ENCODE measurements at regions not wholly inside any gene's neighbourhood (a gene's known extent, or its start where the extent isn't known, plus 50 kb on each side); places are given as distances from the start of the nearest gene placed in this dataset.

DNA sequence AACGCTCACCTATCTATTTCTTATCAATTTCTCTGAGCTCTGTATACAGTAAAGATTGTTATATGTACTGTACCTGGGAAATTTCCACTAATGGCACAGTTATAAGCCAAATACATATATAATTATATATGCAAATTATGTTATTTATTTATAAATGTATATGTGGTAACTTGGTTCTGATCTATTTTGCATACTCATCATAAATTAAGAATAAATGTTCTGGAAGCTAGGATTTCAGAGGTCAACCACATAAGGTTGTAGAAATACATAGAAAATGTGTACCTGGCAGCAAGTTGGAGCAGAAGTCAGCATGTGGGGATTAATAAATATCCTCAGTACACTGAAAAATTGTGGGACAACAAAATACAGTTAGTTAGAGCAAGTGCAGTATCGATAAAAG is 353.7 kb upstream of the ZNF521 start:
- no peak for DNase-seq

DNA sequence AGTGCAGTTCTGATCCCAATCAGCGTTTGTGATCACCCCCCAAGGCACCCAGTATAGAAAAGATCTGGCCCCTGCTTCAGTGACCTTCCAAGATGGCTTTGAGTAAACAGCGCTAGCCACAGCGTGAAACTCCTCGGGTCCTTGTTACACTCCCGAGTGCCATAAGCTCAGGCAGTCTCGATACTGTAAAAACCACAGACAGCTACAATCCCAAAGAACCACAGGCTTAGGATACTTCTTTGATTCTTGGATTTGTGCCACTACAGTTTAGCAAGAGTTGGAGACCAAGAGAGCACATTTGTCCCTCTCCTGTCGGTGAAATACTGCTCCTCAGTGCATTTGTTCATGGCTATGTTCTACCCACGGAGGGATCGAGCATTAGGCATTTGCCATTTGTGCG is 352.5 kb upstream of the ZNF521 start:
- no peak for DNase-seq

DNA sequence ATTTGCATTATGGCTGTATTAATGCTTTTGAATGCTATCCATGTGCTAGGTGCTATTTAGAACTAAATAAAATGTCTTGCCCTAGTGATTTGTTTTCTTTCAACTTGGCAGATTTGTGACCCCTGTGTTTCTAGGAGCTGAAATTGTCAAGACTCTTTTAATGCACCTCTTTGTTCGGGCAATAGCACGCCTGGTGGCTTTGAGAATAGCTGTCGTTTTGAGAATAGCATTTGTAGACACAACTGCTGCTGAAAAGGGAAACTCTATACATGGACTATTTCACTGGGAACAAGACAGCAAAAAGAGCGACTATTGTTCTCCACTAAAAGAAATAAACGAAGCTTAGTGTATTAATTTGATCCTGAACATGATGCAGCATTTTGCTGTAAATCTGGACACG is 352.1 kb upstream of the ZNF521 start:
- DNase-seq: no peak

DNA sequence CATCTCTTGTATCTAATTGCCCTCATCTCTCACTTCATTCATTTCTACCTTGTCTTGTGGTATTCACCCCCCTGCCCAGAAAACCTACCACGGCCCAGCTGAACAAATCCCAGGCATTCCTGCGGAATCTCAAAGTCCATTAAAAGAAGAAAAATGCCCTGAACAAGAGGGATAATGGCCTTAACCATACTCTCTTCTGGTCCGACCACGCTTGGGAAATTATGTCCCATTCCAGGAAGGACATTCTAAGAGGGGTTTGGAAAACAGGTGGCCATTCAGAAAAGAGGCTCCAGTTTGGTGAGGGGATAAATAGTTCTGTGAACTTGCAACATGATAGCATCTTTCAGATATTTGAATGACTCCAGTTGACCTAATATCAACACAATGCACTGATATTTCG is 349.9 kb upstream of the ZNF521 start:
- no peak for DNase-seq

DNA sequence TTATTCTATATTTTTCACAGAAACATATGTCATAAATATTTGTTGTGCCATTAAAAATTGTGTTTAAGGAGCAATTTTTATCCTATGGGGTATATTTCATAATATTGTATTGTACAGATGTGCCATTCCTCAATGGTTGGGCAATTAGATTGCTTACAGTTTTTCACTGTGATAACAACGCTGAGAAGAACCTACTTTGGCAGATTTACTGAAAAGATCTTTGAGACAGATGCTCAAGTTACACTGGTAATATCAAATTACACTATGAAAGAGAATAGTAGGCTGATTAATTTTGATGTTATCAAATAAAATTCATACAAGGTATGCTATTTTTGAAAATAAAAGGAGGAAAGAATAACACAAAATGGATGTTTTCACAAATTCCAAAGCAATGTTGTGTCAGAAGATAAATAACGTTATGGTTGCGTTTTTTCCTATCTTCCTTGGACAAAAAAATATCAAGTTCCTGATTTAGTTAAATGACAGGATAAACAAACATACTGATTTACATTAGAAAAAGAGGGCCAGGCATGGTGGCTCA is 335.1 kb upstream of the ZNF521 start:
- DNase-seq: no peak

DNA sequence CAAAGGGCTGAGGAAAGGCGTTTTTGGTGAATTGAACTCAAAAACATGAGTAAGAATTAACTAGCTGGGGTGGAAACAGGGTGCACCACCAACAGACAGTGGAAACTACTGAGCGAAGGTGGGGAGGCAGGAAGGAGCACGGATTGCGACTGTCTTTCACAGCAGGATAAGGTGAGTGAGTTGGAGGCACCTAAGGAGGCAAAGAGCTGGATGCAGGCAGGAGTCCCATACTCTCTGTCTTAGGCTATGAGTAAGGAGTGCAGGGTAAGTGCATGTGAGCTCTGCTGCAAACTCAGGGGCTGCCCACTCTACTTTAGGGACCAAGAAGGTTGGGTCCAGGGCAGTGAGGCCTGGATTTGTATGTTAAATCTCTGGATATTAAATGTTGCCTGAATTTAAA is 333.1 kb upstream of the ZNF521 start:
- DNase-seq: no peak

DNA sequence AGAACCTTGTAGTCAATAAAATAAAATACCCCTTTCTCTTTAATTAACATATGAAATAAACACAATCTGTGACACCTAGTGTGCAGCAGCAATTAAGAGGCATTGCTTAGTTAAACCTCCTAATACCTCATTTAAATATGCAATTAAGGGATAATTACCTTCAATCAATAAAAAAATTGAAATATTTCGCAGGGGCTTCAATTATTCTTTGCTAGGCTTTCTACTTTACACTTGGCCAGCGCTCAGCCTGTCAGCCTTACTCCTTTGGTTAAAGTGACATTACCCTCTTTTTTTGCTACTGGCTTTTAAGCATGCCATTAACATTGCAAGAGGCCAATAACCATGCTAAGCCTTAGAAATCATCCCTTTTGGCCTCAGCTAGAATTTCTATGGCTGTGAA is 327.5 kb upstream of the ZNF521 start:
- no peak for DNase-seq

DNA sequence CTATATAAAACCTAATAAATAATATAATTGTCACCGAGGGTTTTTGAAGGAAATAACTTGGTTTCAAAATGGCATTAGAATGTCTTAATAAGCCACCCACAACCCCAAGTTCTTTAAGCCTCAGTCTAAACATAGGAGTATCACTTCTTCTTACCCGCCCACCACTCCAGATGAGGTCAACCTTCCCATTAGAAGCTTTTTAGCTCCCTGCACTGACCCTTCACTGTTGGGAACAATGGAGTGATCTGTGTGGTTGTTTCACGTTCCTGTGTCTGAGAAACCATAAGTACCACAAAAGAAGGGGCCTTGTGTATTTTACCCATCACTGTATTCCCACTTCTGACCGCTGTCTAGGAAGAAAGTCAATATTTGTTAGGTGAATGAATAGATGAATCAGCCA is 326.3 kb upstream of the ZNF521 start:
- no peak for DNase-seq

DNA sequence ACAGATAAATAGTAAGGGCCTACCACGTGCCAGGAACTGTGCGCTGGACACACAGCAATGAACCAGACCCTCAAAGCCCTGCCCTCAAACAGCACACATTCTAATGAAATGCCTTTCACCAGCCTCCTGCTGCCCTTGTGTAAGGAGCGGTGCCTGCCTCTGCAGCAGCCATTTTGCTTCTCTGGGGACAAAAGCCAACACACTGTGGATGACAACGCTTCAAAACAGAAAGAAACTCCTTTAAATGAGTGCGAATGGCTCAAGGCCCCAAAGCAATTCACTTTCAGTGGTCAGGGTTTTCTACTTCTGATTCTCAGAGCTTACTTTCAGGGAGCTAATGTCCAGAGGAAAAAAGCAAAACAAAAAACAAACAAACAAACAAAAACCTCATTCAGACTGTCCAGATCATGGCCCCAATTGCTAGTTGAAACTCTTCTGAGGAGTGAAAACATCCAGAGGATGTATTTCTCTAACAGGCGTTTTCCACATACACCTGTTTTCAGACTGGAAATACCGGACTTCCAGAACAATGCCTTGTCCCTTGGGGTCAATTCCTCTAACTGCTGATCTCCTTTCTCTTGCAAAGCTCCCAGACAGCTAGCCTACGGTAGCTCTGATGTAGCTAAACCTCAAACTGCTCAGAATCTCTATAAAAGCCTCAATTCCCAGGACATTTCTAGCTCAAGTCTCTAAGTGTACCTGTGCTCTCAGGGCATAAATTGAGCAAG is 323.3 kb upstream of the ZNF521 start:
- DNase-seq: no peak

DNA sequence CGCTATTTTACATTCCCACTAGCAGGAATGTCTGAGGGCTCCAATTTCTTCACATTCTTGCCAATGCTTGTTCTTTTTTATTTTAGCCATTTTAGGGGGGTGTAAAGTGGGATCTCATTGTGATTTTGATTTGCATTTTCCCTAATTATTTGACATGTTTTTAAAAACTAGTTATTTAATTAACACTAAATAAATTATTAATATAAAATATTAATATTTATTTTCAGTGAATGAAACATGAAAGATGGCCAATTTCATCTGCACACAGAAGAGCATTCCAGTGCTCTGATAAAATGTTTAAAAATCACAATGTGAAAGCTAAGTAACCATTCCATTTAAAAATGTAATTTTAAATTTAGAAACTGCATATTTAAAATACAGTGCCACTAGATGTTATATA is 322.2 kb upstream of the ZNF521 start:
- no peak for DNase-seq

DNA sequence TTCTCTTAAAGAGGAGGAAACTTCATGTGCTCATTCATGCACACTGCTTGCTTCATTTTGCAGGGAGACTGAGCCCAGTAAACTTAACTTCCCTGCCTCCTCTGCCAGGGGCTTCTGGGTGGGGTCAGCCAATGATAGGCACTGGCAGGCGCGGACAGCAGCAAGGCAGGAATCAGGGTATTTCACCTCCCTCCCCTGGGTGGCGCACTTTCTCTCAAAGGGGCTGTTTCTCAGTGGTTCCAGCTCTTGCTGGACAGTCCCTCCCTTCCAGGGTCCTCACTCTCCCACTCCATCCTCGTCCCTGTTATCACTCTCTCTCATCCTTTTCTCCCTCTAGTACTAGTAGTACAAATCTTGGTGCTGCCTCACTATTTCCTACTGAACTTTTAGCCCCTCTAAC is 320.5 kb upstream of the ZNF521 start:
- no peak for DNase-seq

DNA sequence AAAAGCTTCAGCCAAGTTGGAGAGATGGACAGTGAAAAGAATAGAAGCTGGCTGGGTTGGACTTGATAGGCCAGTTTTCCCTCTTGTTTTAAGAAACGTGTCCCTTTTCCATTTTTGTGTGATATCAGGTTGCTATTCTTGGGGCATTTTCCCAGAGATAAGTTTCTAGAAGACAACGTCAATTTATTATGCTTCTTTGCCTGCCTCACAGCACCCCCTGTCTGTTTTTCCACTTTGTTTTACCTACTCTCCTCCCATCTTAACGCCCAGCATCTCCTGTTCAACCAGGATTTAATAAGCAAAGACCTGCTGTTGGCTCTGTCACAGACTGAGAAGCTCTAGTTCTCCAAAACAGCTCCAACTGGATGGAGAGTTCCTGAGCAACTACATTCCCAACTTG is 317.8 kb upstream of the ZNF521 start:
- DNase-seq: no peak

DNA sequence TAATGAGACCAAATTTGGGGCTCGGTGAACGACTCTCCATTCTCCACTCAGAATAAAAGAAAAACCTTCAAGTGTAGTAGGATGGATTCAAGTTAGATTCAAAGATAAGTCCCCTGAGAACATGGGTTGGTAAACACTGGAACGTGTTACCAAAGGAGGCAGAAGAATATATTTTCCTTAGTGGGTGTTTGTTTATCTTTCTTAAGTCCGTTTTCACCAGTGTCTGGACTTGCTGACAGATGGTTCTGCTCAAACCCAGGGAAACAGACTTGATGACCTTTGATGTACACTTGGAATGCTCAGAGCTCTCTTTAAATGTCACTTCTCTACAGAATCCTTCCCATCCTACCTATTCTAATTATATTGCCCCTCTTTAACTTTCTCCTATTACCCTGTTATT is 310.3 kb upstream of the ZNF521 start:
- no peak for DNase-seq

DNA sequence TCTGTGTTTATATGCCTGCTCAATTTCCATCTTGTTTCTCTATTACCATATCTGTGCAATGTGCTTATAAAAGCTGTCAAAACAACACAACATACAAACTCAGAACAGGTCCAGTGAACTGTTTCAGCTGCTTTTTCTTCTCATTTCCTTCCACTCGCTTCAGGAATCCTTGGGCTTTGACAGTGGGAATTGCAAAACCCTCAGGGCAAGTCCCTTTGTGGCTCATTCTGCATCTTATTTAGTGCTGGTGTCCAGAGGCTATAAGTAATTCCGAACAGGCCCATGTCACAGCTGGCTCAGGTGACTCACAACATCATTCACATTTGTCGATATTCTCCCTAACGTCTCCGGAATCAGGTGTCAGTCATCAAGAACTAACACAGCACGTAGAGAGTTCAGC is 309.9 kb upstream of the ZNF521 start:
- DNase-seq: no peak

DNA sequence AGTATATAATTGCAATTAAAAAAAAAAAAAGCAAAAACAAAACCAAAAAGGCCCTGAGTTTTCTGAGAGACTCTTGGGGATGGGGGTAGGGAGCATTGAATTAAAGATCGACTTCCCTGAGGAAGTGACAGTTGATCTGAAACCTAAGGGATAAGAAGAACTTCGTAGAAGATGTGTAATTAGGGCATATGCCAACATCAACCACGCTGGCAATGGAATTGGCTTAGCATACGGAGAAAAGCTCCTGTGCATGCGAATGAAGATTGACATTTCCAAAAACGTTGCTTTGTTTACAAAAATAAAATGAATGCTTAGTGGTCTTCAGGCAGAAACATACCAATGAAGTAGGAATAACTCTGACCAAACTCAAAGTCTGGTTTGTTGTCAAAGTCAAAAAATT is 307.6 kb upstream of the ZNF521 start:
- no peak for DNase-seq

DNA sequence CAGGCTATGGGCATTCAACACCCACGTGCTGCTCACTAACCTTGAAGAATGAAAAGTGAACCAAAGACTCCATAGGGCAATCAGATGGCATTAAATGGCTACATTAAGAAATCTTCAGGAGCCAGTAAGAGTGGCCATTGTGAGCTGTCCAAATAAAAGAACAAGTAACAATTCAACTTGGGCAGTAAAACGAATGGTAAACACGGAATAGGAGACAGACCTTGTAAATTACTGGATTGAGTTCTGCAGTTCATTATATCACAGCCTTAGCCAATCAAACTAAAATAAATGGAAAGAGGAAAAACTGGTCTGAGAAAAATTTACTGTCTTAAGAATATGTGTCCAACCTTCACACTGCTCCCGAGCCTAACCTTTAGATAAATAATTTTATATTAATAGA is 306.5 kb upstream of the ZNF521 start:
- no peak for DNase-seq

DNA sequence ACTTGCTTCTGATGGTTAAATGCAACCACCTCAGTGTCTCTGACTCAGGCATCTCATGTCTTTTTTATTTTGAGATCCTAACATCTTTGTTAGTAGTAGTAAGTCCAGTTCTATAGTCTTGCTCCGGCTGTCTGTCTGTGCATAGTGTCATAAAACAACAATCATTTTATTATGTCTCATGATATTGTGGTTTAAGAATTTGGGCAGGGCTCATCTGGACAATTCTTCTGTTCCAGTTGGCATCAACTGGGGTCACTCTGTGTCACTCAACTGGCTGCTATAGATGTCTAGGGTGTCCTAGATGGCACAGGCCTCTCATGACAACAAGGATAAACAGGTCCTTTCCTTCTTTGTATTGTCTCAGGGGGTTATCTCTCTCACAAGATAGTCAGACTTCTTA is 299.6 kb upstream of the ZNF521 start:
- no peak for DNase-seq

DNA sequence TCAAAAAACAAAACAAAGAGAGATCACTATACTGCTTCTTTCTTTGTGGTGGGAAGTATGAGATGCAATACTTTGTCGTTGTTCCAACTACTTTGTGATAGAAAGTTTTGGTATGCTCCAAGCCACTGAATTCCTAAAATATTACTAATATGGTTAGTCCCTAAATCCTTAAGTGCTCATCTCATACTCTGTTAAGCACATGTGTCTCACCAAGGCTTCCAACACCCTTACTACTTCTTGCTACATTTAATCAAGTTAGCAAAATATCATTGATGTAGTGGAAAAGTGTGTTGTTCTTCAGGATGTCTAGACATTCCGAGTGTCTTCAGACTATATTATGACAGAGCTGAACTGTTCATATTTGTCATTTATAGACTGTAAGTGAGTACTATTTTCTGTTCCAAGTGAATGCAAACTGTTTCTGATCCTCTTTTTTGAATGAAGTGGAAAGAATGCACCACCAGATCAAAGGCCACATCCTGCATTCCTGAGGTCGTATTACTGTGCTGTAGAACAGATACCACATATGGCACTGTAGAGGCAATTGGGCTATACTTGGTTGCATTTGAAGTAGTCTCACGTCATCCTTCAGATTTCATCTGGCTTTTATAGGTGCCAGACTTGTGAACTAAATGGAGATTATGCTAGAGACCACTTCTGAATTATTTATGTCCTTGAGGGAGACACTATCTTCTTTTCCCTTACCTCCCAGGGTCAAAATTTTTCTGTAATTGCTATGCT is 298.4 kb upstream of the ZNF521 start:
- DNase-seq: no peak

DNA sequence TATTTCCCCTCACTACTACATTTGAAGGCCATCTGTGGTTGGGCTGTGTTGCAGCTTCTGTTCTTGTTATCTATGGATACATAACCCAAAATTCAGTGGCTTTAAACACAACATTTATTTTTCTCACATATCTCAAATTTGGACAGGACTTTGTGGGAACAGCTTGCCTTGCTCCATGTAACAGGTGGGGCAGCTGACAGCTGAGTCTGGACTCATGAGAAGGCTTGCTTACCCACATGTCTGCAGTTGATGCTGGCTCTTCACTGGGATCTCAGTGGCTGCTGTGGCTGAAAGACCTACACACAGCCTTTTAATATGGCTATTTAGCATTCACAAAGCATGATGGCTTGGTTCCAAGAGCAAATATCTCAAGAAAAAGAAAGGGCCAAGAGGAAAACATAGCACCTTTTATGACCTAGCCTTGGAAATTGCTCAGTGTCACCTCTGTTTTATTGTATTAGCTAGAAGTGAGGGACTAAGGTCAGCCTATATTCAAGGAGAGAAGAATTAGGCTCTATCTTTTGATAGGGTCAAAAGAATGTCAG is 296.8 kb upstream of the ZNF521 start:
- no peak for DNase-seq

DNA sequence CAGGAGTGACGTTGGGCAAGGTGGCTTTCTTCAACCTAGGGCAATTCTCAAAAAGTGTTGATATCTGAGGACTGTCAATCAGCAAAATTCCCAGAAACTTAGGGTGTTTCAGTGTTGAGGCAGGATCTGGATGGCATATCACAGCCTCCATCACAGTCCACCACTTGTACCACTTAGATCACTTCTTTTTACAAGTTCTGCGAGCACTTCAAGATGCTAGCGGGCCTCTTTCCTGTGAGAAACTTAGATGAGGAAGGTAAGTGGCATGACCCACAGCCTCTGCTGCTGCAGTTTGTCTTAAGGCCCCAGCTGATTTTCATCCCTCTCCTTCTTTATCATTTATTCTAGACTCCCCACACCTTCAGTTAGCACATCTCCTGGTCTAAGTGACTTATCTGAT is 295.4 kb upstream of the ZNF521 start:
- no peak for DNase-seq

DNA sequence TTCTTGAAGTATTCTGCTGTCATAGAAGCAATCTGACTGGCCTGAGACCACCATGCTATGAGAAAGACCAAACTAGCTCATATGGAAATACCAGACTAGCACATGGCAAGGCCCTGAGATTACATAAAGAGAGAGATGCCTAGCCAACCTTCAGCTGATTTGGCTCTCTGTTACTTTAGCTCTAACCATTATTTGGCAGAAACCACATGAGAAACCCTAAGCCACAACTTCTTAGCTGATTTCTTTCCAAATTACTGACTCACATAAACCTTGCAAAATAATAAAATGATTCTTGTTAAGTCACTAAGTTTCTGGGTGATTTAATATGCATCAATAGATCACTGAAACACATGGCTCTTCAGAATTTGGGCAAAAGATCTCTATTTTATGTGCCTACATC is 295.0 kb upstream of the ZNF521 start:
- no peak for DNase-seq

DNA sequence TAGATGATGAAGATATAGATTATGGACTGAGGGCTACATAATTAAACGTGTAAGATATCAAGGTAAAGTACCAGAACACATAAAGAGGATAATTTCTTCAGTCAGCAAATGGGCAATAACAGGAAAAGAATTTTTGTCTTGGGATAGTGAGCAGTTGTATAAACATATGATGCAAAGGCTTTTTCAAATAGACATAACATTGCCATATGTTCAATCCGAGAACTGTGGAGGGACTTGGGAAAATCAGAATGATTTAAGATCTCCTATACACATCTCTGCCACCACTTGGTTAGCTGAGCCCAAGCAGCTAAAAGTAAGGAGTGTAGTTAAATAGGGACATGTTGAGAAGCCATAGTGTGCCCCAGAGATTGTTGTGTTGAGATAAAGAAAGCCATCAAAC is 287.6 kb upstream of the ZNF521 start:
- DNase-seq: no peak

DNA sequence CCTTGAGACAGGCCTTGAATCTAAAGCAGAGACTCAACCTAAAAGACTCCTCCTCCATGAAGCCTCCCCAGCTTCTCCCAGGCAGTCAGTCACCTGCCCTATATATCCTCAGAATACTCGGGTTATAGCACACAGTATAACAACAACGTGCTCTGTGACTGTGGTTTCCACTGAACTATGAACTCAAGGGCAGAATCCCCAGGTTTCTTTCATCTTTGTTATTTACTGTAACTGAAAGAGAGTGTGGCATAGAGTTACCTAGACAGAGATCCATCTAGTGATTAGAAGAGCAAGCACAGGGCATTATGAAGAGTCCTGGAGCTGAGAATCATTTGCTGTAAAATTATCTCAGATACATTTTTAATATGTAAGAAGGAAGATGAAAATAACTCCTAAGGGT is 281.6 kb upstream of the ZNF521 start:
- no peak for DNase-seq

DNA sequence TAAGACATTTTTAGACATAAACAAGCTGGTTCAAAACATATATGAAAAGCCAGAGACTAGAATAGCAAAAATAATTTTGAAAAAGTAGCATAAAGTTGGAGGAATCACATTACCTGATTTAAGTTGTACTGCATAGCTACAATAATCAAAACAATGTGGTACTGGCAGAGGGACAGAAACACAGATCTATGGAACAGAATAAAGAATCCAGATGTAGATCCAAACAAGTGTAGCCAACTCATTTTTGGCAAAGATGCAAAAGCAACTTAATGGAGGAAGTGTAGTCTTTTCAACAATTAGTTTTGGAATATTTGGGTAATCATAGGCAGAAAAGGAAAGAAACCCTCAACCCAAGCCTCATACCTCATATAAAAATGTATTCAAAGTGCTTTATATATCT is 278.7 kb upstream of the ZNF521 start:
- DNase-seq: no peak
